HCT116 (cell line): ENCODE measurements at regions not wholly inside any gene's neighbourhood (a gene's known extent, or its start where the extent isn't known, plus 50 kb on each side); places are given as distances from the start of the nearest gene placed in this dataset.

ENCODE experiments used
- ATAC-seq: fragments of 200-7000 bp; cut with Tn5 transposase; 2 replicates; pipeline ENCODE4 v1.9.1; 2020; ENCODE audit warnings: mild to moderate bottlenecking, moderate library complexity
- BruUV-seq: library from RNA; stranded (reverse); fragments of 400-500 nt; replicated peaks from 2 replicates; lab custom pipeline; 2021; lab: Mats Ljungman, UMichigan
- CTCF ChIA-PET: fragments of 300-600 bp; sonication (Branson Sonifier 250); formaldehyde crosslinking; loops from one replicate; lab custom pipeline; 2021; ENCODE audit warnings: antibody characterized with exemption; lab: Charles Lee
- POLR2A ChIA-PET: fragments of 300-600, 350-600 bp; sonication (Branson Sonifier 250); formaldehyde crosslinking; loops from one replicate; lab custom pipeline; 2021; ENCODE audit warnings: antibody characterized with exemption; lab: Charles Lee
- RAD21 ChIA-PET, 2 experiments: fragments of 300-600 bp; sonication (Branson Sonifier 250); formaldehyde crosslinking; loops; one replicate each; lab custom pipeline; 2023; ENCODE audit warnings: low total read pairs in 2 of 2; ENCODE audit not compliant: uncharacterized antibody in 2 of 2, unreplicated experiment in 2 of 2, low non-redundant PET in 1 of 2; lab: Charles Lee
- DNase-seq: peaks from one replicate; pipeline ENCODE4 v3.0.0-alpha.2; 2010; ENCODE audit warnings: low read depth, low spot score
- H2AFZ ChIP-seq: fragments of 200-600 bp; shearing (Covaris generic), sonication (generic); 2 replicates; pipeline ENCODE4 v1.6.1; 2017; ENCODE audit warnings: low read depth, mixed run types, mixed read lengths, antibody characterized with exemption, low read length; ENCODE audit not compliant: poor library complexity, severe bottlenecking
- H3K27ac ChIP-seq: 2 replicates; pipeline ENCODE4 v1.5.1; 2012; ENCODE audit warnings: low read depth, low read length
- H3K27me3 ChIP-seq: fragments of 200-600 bp; sonication (generic); 2 replicates; pipeline ENCODE4 v1.6.1; 2016; ENCODE audit warnings: mixed run types, low read length, mixed read lengths; ENCODE audit not compliant: insufficient read depth
- H3K36me3 ChIP-seq, 2 experiments: fragments of 200-500 bp in 1 of 2; fragments of 200-600 bp in 1 of 2; sonication (Bioruptor generic) in 1 of 2; sonication (generic) in 1 of 2; 2 replicates each; pipeline versions ENCODE4 v1.5.1 to v1.6.1; 2014 to 2016; ENCODE audit warnings: low read length in 2 of 2, inconsistent platforms in 1 of 2, mixed read lengths in 1 of 2, mixed run types in 1 of 2; ENCODE audit not compliant: insufficient read depth in 2 of 2, control insufficient read depth in 1 of 2
- H3K4me1 ChIP-seq, 2 experiments: fragments of 200-600 bp in 1 of 2; sonication (generic) in 1 of 2; 2 replicates each; pipeline versions ENCODE4 v1.5.1 to v1.6.1; 2012 to 2017; ENCODE audit warnings: low read length in 2 of 2, inconsistent platforms in 1 of 2, mild to moderate bottlenecking in 1 of 2, mixed read lengths in 1 of 2, mixed run types in 1 of 2, moderate library complexity in 1 of 2; ENCODE audit not compliant: insufficient read depth in 2 of 2, control insufficient read depth in 1 of 2
- H3K4me2 ChIP-seq: fragments of 200-600 bp; sonication (generic); 2 replicates; pipeline ENCODE4 v1.6.1; 2017; ENCODE audit warnings: mixed run types, low read length, mixed read lengths
- H3K4me3 ChIP-seq, 2 experiments: fragments of 200-600 bp in 1 of 2; sonication (generic) in 1 of 2; replicated peaks in 1 of 2; 2 replicates each; pipeline ENCODE4 v1.5.1; 2011 to 2016; ENCODE audit warnings: low read length in 2 of 2, control low read depth in 1 of 2, low read depth in 1 of 2, mild to moderate bottlenecking in 1 of 2, mixed read lengths in 1 of 2, mixed run types in 1 of 2
- H3K79me2 ChIP-seq: fragments of 200-600 bp; sonication (generic); 2 replicates; pipeline ENCODE4 v1.6.1; 2017; ENCODE audit warnings: mild to moderate bottlenecking, mixed run types, low read length, moderate library complexity, mixed read lengths; ENCODE audit not compliant: insufficient read depth
- H3K9ac ChIP-seq: fragments of 200-600 bp; sonication (generic); 2 replicates; pipeline ENCODE4 v1.6.1; 2016; ENCODE audit warnings: low read length, mixed read lengths
- H3K9me2 ChIP-seq: fragments of 200-600 bp; sonication (generic), shearing (Covaris generic); 2 replicates; pipeline ENCODE4 v1.6.1; 2017; ENCODE audit warnings: mixed run types, mild to moderate bottlenecking, moderate library complexity; ENCODE audit not compliant: insufficient read depth
- H3K9me3 ChIP-seq, 2 experiments: fragments of 200-500 bp in 1 of 2; fragments of 200-600 bp in 1 of 2; sonication (Bioruptor generic) in 1 of 2; sonication (generic) in 1 of 2; 2 replicates each; pipeline ENCODE4 v1.6.1; 2014 to 2017; ENCODE audit warnings: low read length in 2 of 2, mixed read lengths in 2 of 2, inconsistent platforms in 1 of 2, low read depth in 1 of 2, mild to moderate bottlenecking in 1 of 2, mixed run types in 1 of 2, moderate library complexity in 1 of 2; ENCODE audit not compliant: control insufficient read depth in 1 of 2, insufficient read depth in 1 of 2
- H4K20me1 ChIP-seq: fragments of 200-600 bp; sonication (generic), shearing (Covaris generic); 2 replicates; pipeline ENCODE4 v1.6.1; 2017; ENCODE audit warnings: mixed run types, mild to moderate bottlenecking, moderate library complexity; ENCODE audit not compliant: insufficient read depth
- CTCF ChIP-seq, 3 experiments: fragments of 200-600 bp in 1 of 3; sonication (generic) in 1 of 3; IDR thresholded peaks in 2 of 3; conservative IDR thresholded peaks in 1 of 3; 2 replicates each; pipeline ENCODE4 v1.5.1; 2012 to 2017; ENCODE audit warnings: low read depth in 2 of 3, low read length in 2 of 3, antibody characterized with exemption in 1 of 3, borderline replicate concordance in 1 of 3, control low read depth in 1 of 3, mild to moderate bottlenecking in 1 of 3, mixed read lengths in 1 of 3, mixed run types in 1 of 3, moderate library complexity in 1 of 3; ENCODE audit not compliant: insufficient read depth in 1 of 3
- EGR1 ChIP-seq: IDR thresholded peaks from 2 replicates; pipeline ENCODE4 v1.6.1; 2012; ENCODE audit warnings: low read depth
- ELF1 ChIP-seq: IDR thresholded peaks from 2 replicates; pipeline ENCODE4 v1.6.1; 2012; ENCODE audit warnings: low read depth, borderline replicate concordance
- EZH2 ChIP-seq: fragments of 200-600 bp; sonication (generic); IDR thresholded peaks from 2 replicates; pipeline ENCODE4 v1.6.1; 2017; ENCODE audit warnings: antibody characterized with exemption, mixed run types
- JUND ChIP-seq: IDR thresholded peaks from 2 replicates; pipeline ENCODE4 v1.6.1; 2012
- MAX ChIP-seq: IDR thresholded peaks from 2 replicates; pipeline ENCODE4 v1.6.1; 2012
- POLR2AphosphoS5 ChIP-seq: IDR thresholded peaks from 2 replicates; pipeline ENCODE4 v1.6.1; 2011; ENCODE audit warnings: mild to moderate bottlenecking, low read depth, low read length, moderate library complexity
- RAD21 ChIP-seq: IDR thresholded peaks from 2 replicates; pipeline ENCODE4 v1.6.1; 2012; ENCODE audit warnings: low read depth, mild to moderate bottlenecking
- REST ChIP-seq: IDR thresholded peaks from 2 replicates; pipeline ENCODE4 v1.6.1; 2012; ENCODE audit warnings: low read depth
- SP1 ChIP-seq: IDR thresholded peaks from 2 replicates; pipeline ENCODE4 v1.6.1; 2012; ENCODE audit warnings: low read depth
- SRF ChIP-seq: IDR thresholded peaks from 2 replicates; pipeline ENCODE4 v1.6.1; 2012; ENCODE audit warnings: low read depth
- TCF7L2 ChIP-seq: IDR thresholded peaks from 2 replicates; pipeline ENCODE4 v1.7.0; 2011; ENCODE audit warnings: borderline replicate concordance, inconsistent platforms; ENCODE audit not compliant: insufficient read depth, insufficient read length; ENCODE audit errors: extremely low read depth
- YY1 ChIP-seq: IDR thresholded peaks from 2 replicates; pipeline ENCODE4 v1.6.1; 2011; ENCODE audit warnings: low read length, low read depth, moderate library complexity, mild to moderate bottlenecking; ENCODE audit not compliant: insufficient replicate concordance; ENCODE audit errors: extremely low read depth
- ZFX ChIP-seq: fragments of 450-650 bp; IDR thresholded peaks from 2 replicates; pipeline ENCODE4 v1.6.1; 2017
- ZNF274 ChIP-seq: fragments of 200-500 bp; sonication (Bioruptor generic); IDR thresholded peaks from 2 replicates; pipeline ENCODE4 v1.6.1; 2014; ENCODE audit warnings: mild to moderate bottlenecking, low read depth, low read length, inconsistent platforms
- intact Hi-C: fragments of 100-400 bp; cut with micrococcal nuclease; formaldehyde crosslinking; loops from 2 replicates; pipeline ENCODE4 v1.10.0; 2022

- no peaks in the 10 kb centered on the region for H3K79me2 ChIP-seq
- no peak overlapping the region for H3K9ac ChIP-seq
- H3K4me1 ChIP-seq = peaks cover 0 to 6% of the 10 kb centered on the region in 2 experiments; a peak in 1 of 4 replicates
- H2AFZ ChIP-seq = no peak overlapping the region
- no peak overlapping the region for H3K4me2 ChIP-seq
- no TSS peak for BruUV-seq
- POLR2A ChIA-PET = interaction anchor here (0.6 kb wide), 1 partner anchor 144 kb away, joined by 3 read pairs; the partner anchor contains the start of gene KLF6
- CTCF ChIA-PET = no interaction called here
- no peak for TF ChIP-seq ZNF274
- TF ChIP-seq ELF1 = no peak
- no peak for TF ChIP-seq REST
- TF ChIP-seq SP1 = no peak
- no peak for TF ChIP-seq RAD21
- TF ChIP-seq MAX = no peak
- TF ChIP-seq, all 23 proteins: peak for 0
- intact Hi-C loops = no loop called here
- Histone ChIP-seq H3K4me3 (no peak overlapping the region), H3K9me3 (no peaks in the 10 kb centered on the region), H3K27me3 (no peaks in the 10 kb centered on the region), H3K27ac (no peak overlapping the region), H3K36me3 (no peaks in the 10 kb centered on the region), H4K20me1 (no peaks in the 10 kb centered on the region), H3K9me2 (no peaks in the 10 kb centered on the region)
- DNase-seq (no peak), ATAC-seq (no peak)
- RAD21 ChIA-PET = no interaction called here
Observed at GRCh38 chr10:3928569-3928968, 143.6 kb upstream of the KLF6 start.

- Histone ChIP-seq H4K20me1 (no peaks in the 10 kb centered on the region), H3K4me3 (no peak overlapping the region), H3K9me2 (no peaks in the 10 kb centered on the region), H3K79me2 (no peaks in the 10 kb centered on the region), H3K4me2 (no peak overlapping the region), H2AFZ (no peak overlapping the region), H3K4me1 (peaks cover 0 to 6% of the 10 kb centered on the region in 2 experiments; a peak in 1 of 4 replicates), H3K36me3 (no peaks in the 10 kb centered on the region), H3K9me3 (no peaks in the 10 kb centered on the region), H3K9ac (no peak overlapping the region), H3K27me3 (no peaks in the 10 kb centered on the region), H3K27ac (no peak overlapping the region)
- ChIA-PET POLR2A (no interaction called here), RAD21 (no interaction called here), CTCF (no interaction called here)
- DNase-seq (no peak), ATAC-seq (no peak)
- no TSS peak for BruUV-seq
- intact Hi-C loops = no loop called here
- TF ChIP-seq RAD21 (no peak), EZH2 (no peak), YY1 (no peak), CTCF (IDR thresholded peaks at IDR 0.05 in 2 of 3, conservative IDR thresholded peaks at IDR 0.05 in 1 of 3; ENCODE audit: borderline replicate concordance in 1 of 3, insufficient read depth in 1 of 3, low read depth in 2 of 3, low read length in 2 of 3) (no peak), TCF7L2 (no peak), ELF1 (no peak), EGR1 (no peak), JUND (no peak), POLR2AphosphoS5 (no peak), MAX (no peak), SRF (no peak), ZFX (no peak)
Observed at GRCh38 chr10:3928078-3928477, 143.1 kb upstream of the KLF6 start.
